ENCODE measurements at regions not wholly inside any gene's neighbourhood (a gene's known extent, or its start where the extent isn't known, plus 50 kb on each side); places are given as distances from the start of the nearest gene placed in this dataset.

- no peak for DNase-seq
- no peak for ATAC-seq
- intact Hi-C loops (cut with micrococcal nuclease): no loop called here
These were observed 652.8 kb upstream of the SOX11 start for GRCh38 chr2:5039241-5039975.

- ATAC-seq: no peak
- no peak for DNase-seq
- intact Hi-C loops (cut with micrococcal nuclease): no loop called here
These were observed 651.6 kb upstream of the SOX11 start for GRCh38 chr2:5040571-5040970.

DNA sequence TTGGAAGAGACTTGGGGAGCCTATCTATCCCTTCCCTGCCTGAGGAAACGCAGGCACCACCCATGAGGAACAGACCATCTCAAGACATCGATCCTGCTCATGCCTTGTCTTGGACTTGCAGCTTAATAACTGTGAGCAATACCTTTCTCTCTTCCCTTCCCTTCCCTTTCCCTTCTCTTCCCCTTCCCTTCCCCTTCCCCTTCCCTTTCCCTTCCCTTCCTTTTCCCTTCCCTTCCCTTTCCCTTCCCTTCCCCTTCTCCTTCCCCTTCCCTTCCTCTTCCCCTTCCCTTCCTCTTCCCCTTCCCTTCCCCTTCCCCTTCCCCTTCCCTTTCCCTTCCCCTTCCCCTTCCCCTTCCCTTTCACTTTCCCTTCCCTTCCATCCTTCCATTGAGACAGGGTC is 650.7 kb upstream of the SOX11 start:
- intact Hi-C loops (cut with micrococcal nuclease): no loop called here
- no peak for ATAC-seq

DNA sequence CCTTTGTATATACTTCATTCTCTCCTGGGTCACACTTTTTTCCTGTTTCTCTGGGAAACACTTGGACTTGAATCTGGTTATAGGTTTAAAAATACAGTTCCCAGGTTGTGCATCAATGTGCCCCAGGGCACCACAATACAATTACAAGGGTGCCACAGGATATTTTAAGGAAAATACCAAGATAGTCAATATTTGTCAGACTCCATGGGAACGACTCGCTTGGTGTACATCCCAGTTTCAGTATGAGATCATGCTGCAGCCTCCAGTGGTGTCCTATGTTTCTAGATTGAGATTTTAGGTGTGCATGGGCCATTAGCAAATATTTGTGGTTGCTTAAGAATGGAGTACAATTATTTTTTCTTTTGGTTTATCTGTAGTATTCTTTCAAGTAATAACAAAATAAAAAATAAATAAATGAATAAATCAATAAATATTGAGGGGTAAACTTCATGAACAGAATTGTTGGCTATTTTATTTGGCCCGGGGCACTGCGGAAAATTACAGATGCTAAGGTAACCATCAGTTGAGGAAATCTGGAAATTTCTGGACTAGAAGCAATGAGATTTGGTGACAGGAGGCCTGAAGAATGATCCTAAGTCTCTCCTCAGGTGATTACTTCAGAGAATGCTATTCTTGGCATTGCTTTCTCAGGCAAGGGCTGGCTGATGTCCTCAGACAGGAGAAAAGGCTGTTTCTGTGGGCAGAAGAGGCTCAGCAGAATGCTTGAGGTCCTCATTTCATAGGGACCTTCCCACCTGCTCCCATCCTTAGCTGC is 649.3 kb upstream of the SOX11 start:
- DNase-seq: no peak
- no peak for ATAC-seq

More for the DNA sequence above, 650.7 kb upstream of the SOX11 start:
- no peak for DNase-seq

GRCh38 chr2:5051300-5051699 is 640.9 kb upstream of the SOX11 start:
- intact Hi-C loops (cut with micrococcal nuclease): no loop called here
- ATAC-seq: no peak
- DNase-seq: no peak

More for the DNA sequence above, 649.3 kb upstream of the SOX11 start:
- intact Hi-C loops (cut with micrococcal nuclease): no loop called here

GRCh38 chr2:5052905-5053304 is 639.3 kb upstream of the SOX11 start:
- DNase-seq: no peak
- no peak for ATAC-seq
- intact Hi-C loops (cut with micrococcal nuclease): no loop called here

GRCh38 chr2:5057891-5058351 is 634.3 kb upstream of the SOX11 start:
- ATAC-seq (no peak), DNase-seq (no peak)
- intact Hi-C loops (cut with micrococcal nuclease): no loop called here

GRCh38 chr2:5060956-5061355 is 631.2 kb upstream of the SOX11 start:
- intact Hi-C loops (cut with micrococcal nuclease): no loop called here
- no peak for DNase-seq
- ATAC-seq: no peak

GRCh38 chr2:5064687-5065086 is 627.5 kb upstream of the SOX11 start:
- ATAC-seq: no peak
- intact Hi-C loops (cut with micrococcal nuclease): no loop called here
- no peak for DNase-seq

GRCh38 chr2:5067816-5068215 is 624.4 kb upstream of the SOX11 start:
- no peak for ATAC-seq
- intact Hi-C loops (cut with micrococcal nuclease): no loop called here

GRCh38 chr2:5070257-5070656 is 621.9 kb upstream of the SOX11 start:
- intact Hi-C loops (cut with micrococcal nuclease): no loop called here
- no peak for ATAC-seq

More at GRCh38 chr2:5067816-5068215, 624.4 kb upstream of the SOX11 start:
- DNase-seq: no peak

DNA sequence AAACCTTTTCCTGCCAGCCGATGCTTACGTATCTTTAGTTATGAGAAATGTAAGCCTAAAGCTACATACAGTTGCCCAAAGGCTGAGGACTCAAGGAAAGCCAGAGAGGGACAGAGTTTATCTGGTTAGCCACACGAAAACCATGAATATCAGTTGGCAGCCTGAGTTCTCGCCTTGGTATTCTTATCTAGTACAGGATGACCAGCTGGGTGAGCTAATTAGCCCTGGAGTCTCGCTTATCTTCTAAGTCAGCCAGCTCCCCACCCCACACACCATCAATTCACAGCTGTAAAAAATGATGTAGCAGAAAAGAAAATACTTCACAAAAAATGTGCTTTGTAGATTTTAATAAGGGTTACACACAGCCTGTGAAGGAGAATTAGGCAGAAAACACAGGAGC is 617.5 kb upstream of the SOX11 start:
- no peak for DNase-seq
- intact Hi-C loops (cut with micrococcal nuclease): no loop called here

More at GRCh38 chr2:5070257-5070656, 621.9 kb upstream of the SOX11 start:
- no peak for DNase-seq

DNA sequence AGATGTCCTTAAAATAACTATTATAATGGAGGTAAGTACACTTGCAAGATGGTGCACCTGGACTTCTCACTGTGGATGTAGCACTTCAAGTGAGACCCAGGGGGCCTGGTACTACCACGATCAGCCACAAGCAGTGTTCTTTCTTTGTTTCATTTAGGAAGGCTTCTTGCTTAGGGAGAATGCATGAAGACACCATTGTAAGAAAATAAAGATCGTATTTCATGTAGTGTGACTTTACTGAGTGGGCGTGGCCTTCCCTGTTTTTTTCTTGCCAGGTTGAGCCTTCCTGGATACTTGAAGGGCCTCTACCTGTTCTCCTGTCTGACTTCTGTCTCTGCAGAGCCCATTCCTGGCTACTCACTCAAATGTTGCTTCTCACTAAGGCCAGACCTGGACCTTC is 615.6 kb upstream of the SOX11 start:
- no peak for DNase-seq
- ATAC-seq: no peak
- intact Hi-C loops (cut with micrococcal nuclease): no loop called here

More for the DNA sequence above, 617.5 kb upstream of the SOX11 start:
- no peak for ATAC-seq

GRCh38 chr2:5077479-5078089 is 614.6 kb upstream of the SOX11 start:
- no peak for DNase-seq
- intact Hi-C loops (cut with micrococcal nuclease): no loop called here
- ATAC-seq: no peak

DNA sequence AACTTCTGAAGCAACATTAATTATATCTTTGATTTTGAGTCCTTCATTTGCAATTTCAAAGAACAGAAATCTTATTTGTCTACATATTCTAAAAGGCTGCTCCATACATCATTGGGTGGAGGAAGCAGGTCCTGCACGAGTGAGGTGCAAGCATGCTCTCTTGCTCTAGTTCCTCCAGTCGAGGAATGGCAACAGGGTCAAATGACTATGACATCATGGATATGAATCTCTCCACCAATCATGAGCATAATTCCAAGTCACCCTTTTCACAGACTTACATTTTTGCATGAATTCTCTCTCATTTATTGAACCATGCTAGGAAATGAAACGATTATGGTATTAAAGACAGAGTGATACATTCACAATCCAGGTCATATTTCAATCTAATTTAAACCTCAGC is 608.8 kb upstream of the SOX11 start:
- no peak for ATAC-seq
- intact Hi-C loops (cut with micrococcal nuclease): no loop called here
- no peak for DNase-seq

GRCh38 chr2:5089409-5089808 is 602.8 kb upstream of the SOX11 start:
- no peak for ATAC-seq
- intact Hi-C loops (cut with micrococcal nuclease): no loop called here
- no peak for DNase-seq

DNA sequence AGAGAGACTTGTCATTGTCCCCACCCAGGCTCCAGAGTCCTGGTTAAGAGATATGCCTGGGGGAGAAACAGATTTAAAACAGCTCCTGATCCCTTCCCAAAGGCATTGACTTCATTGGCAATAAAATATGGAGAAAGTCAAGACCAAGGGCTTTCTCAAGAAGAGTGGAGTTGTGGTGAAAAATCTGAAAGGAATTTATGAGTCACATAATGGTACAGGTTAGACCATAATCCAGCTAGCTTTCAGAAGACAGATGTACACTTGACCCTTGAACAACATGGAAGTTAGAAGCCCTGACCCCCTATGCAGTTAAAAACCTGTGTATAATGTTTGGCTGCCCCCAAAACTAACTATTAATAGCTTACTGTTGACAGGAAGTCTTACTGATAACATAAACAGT is 599.1 kb upstream of the SOX11 start:
- no peak for DNase-seq
- intact Hi-C loops (cut with micrococcal nuclease): no loop called here
- ATAC-seq: no peak

DNA sequence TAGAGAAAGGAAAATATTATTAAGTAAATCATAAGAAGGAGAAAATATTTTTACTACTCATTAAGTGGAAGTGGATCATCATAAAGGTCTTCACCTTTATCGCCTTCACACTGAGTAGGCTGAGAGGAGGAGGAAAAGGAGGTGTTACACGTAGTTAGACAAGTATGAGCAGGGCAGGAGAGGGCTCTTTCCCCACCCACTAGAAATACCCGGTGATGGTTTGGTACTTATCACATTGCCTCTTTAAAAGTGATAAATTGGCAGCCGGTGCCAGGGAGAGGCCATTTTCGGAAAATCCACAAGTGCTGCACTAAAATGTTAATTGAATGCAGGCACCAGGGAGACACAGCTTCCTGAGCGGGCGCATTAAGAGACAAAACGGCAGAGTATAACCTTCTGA is 598.7 kb upstream of the SOX11 start:
- ATAC-seq (peak; percentile 47), DNase-seq (no peak)
- intact Hi-C loops (cut with micrococcal nuclease): no loop called here

GRCh38 chr2:5094192-5094591 is 598.0 kb upstream of the SOX11 start:
- ATAC-seq: no peak
- intact Hi-C loops (cut with micrococcal nuclease): no loop called here
- no peak for DNase-seq

DNA sequence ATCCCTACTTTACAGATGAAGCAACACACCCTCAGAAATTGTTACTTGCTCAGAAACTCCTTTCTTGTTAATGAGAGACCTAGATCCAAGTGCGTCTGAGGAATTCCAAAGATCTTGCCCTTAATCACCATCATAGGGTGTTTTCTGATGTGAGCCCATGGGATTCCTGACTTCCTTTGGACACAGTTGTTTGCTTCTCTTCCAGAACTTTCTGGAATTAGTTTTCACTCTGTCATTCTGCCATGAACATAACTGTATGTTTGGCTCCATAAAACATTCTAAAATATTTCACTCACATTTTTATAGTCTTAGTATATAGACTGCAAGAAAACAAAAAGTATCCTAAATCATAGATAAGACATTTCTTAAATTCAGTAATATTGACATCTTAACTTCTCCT is 593.9 kb upstream of the SOX11 start:
- no peak for ATAC-seq
- intact Hi-C loops (cut with micrococcal nuclease): no loop called here
- DNase-seq: no peak

Data from left ventricle myocardium superior (tissue), 1 donor.